ENCODE measurements at regions not wholly inside any gene's neighbourhood (a gene's known extent, or its start where the extent isn't known, plus 50 kb on each side); places are given as distances from the start of the nearest gene placed in this dataset.

DNA sequence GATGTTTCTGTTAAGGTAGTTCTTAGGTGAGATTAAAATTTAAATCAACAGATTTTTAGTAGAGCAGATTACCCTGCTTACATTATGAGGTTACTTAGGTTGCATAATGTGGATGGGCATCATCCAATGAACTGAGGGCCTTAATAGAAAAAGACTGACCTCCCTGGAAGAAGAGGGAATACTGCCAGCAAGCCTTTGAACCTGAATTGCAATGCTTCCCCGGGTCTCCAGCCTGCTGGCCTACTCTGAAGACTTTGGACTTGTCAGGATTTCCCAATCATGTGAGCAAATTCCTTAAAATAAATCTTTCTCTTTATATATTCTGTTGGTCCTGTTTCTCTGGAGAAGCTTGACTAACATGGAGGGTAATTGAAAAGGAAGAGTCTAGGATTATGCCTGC, 542.1 kb upstream of the ARRDC3 start:
- no peak for TF ChIP-seq CTCF (conservative IDR thresholded peaks at IDR 0.05 in 1 of 2, IDR thresholded peaks at IDR 0.05 in 1 of 2; ENCODE audit: low read depth in 1 of 2, low read length in 2 of 2)
- TF ChIP-seq EZH2 (IDR thresholded peaks at IDR 0.05; ENCODE audit: low read length, missing control alignments), result no peak

Measured in fibroblast of lung (primary cell).